ENCODE measurements at regions not wholly inside any gene's neighbourhood (a gene's known extent, or its start where the extent isn't known, plus 50 kb on each side); places are given as distances from the start of the nearest gene placed in this dataset.

GRCh38 chr7:10759120-10759519 lies 214.6 kb upstream of the PHF14 start:
- no peak for DNase-seq (ENCODE audit: low spot score)

GRCh38 chr7:10767771-10768170 lies 205.9 kb upstream of the PHF14 start:
- H3K9me3 ChIP-seq, result no peaks in the 10 kb centered on the region
- H3K4me1 ChIP-seq, result no peaks in the 10 kb centered on the region
- no peaks in the 10 kb centered on the region for H3K36me3 ChIP-seq
- H3K27ac ChIP-seq, result no peak overlapping the region
- H3K27me3 ChIP-seq, result no peaks in the 10 kb centered on the region
- no peak overlapping the region for H3K4me3 ChIP-seq
- no peak for DNase-seq (ENCODE audit: low spot score)
- TF ChIP-seq, protein P1, sequence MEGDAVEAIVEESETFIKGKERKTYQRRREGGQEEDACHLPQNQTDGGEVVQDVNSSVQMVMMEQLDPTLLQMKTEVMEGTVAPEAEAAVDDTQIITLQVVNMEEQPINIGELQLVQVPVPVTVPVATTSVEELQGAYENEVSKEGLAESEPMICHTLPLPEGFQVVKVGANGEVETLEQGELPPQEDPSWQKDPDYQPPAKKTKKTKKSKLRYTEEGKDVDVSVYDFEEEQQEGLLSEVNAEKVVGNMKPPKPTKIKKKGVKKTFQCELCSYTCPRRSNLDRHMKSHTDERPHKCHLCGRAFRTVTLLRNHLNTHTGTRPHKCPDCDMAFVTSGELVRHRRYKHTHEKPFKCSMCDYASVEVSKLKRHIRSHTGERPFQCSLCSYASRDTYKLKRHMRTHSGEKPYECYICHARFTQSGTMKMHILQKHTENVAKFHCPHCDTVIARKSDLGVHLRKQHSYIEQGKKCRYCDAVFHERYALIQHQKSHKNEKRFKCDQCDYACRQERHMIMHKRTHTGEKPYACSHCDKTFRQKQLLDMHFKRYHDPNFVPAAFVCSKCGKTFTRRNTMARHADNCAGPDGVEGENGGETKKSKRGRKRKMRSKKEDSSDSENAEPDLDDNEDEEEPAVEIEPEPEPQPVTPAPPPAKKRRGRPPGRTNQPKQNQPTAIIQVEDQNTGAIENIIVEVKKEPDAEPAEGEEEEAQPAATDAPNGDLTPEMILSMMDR (IDR thresholded peaks at IDR 0.05), result no peak

More at GRCh38 chr7:10759120-10759519, 214.6 kb upstream of the PHF14 start:
- no peaks in the 10 kb centered on the region for H3K36me3 ChIP-seq
- H3K27me3 ChIP-seq, result no peaks in the 10 kb centered on the region
- no peak overlapping the region for H3K27ac ChIP-seq
- peaks cover 0 to 17% of the 10 kb centered on the region in 2 donors for H3K9me3 ChIP-seq
- TF ChIP-seq, protein P1 (IDR thresholded peaks at IDR 0.05), result no peak
- no peak overlapping the region for H3K4me3 ChIP-seq
- H3K4me1 ChIP-seq, result no peaks in the 10 kb centered on the region

- DNase-seq (ENCODE audit: low spot score), result no peak
- H3K9me3 ChIP-seq, result no peaks in the 10 kb centered on the region
- H3K27ac ChIP-seq, result no peak overlapping the region
- H3K36me3 ChIP-seq, result no peaks in the 10 kb centered on the region
- TF ChIP-seq, protein P1 (IDR thresholded peaks at IDR 0.05), result no peak
- H3K4me1 ChIP-seq, result no peaks in the 10 kb centered on the region
- H3K27me3 ChIP-seq, result no peaks in the 10 kb centered on the region
- H3K4me3 ChIP-seq, result no peak overlapping the region
Observed at GRCh38 chr7:10770176-10770575, 203.5 kb upstream of the PHF14 start.

- no peaks in the 10 kb centered on the region for H3K36me3 ChIP-seq
- no peaks in the 10 kb centered on the region for H3K4me1 ChIP-seq
- TF ChIP-seq, protein P1 (IDR thresholded peaks at IDR 0.05), result no peak
- DNase-seq (ENCODE audit: low spot score), result no peak
- H3K27ac ChIP-seq, result no peak overlapping the region
- H3K9me3 ChIP-seq, result no peaks in the 10 kb centered on the region
- no peak overlapping the region for H3K4me3 ChIP-seq
- H3K27me3 ChIP-seq, result no peaks in the 10 kb centered on the region
Observed at GRCh38 chr7:10773430-10773829, 200.2 kb upstream of the PHF14 start.

DNA sequence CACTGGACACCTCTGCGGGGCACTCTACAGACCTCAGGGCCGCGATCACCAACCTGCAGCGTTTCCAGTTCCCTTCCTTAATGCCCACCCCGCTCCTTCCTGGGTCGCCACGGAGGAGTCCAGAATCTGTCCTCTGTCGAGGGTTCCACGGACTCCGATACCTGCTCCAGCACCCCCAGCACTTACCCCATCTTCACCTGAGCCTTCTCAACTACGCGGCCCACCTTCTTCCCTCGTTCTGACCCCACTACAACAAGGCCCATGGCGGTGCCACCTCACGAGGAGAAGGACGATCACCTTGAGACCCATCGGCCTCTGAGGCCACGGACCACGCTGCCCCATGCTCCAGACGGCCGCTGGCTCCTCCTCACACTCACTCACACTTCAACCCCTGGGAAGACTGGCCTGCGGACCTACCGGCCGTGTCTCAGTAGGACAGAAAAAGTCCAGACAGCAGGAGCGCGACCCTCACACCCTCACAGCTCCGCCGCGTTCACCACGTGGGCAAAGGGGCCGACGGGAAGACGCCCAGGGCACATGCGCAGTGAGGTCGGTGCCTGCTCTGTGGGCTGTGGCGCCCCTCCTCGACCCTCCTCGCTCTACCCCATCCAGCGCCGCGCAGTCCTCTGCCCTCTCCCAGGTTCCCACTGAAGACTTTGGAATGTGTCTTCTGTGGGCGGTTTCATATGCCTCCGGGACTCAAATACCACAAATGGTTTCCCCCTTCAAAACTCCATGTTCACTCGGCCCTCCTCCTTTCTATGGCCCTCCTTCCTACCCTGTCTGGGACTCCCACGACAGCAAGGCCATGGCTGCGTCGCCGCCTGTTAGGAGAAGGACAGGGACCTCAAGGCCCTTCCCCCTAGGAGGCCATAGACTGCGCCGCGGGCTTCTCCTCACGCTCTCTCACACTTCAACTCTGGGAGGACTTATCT lies 193.9 kb upstream of the PHF14 start:
- no peaks in the 10 kb centered on the region for H3K9me3 ChIP-seq
- TF ChIP-seq, protein P1 (IDR thresholded peaks at IDR 0.05), result no peak
- no peaks in the 10 kb centered on the region for H3K4me1 ChIP-seq
- H3K27ac ChIP-seq, result no peak overlapping the region
- H3K27me3 ChIP-seq, result no peaks in the 10 kb centered on the region
- no peak overlapping the region for H3K4me3 ChIP-seq
- H3K36me3 ChIP-seq, result no peaks in the 10 kb centered on the region
- DNase-seq (ENCODE audit: low spot score), result no peak

All from right atrium auricular region (tissue), 2 donors.